Tibial nerve (tissue), 4 donors: ENCODE measurements at regions not wholly inside any gene's neighbourhood (a gene's known extent, or its start where the extent isn't known, plus 50 kb on each side); places are given as distances from the start of the nearest gene placed in this dataset.

Source experiments
- CTCF ChIP-seq, 5 experiments: fragments of 200-600 bp in 3 of 5; fragments of 450-650 bp in 2 of 5; sonication (generic) in 3 of 5; IDR thresholded peaks; one replicate each; pipeline ENCODE4 v1.5.1; 2016 to 2019; ENCODE audit warnings: antibody characterized with exemption in 5 of 5, mild to moderate bottlenecking in 3 of 5, moderate library complexity in 2 of 5
- EP300 ChIP-seq, 2 donors: sonication (generic); formaldehyde crosslinking; IDR thresholded peaks; one replicate each; pipeline ENCODE4 v1.6.1; 2017; ENCODE audit warnings: antibody characterized with exemption in 2 of 2, mild to moderate bottlenecking in 1 of 2
- POLR2A ChIP-seq, 2 donors: fragments of 450-650 bp; IDR thresholded peaks; one replicate each; pipeline ENCODE4 v1.6.1; 2017; ENCODE audit warnings: antibody characterized with exemption in 2 of 2, mild to moderate bottlenecking in 2 of 2, moderate library complexity in 2 of 2

GRCh38 chr1:14522926-14523241, 75.6 kb upstream of the KAZN start:
- no peak for TF ChIP-seq POLR2A (IDR thresholded peaks at IDR 0.05)
- TF ChIP-seq CTCF (IDR thresholded peaks at IDR 0.05), result no peak
- no peak for TF ChIP-seq EP300 (IDR thresholded peaks at IDR 0.05)
